ENCODE measurements at regions not wholly inside any gene's neighbourhood (a gene's known extent, or its start where the extent isn't known, plus 50 kb on each side); places are given as distances from the start of the nearest gene placed in this dataset.
A peak's percentile ranks its signal among the peaks of the same experiment; 100 is the strongest.

DNA sequence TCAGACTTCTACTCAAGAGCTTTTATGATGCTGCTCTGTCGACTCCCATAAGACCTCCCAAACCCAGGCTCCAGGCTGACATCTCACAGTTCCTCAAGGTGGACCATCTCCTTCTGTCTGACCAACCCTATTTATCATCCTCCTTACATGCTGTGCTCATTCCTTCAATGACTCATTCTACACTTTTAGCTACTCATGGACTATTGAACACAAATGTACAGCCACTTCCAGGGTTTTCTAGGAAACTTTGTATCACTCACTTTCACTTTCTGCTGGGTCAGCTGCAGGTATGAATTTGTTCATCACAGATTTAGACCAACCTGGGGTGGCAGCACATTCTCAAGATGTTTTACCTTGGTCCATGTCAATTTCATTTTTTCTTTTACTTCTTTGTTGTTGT, 162.4 kb upstream of the FAM20A start:
- H3K9me3 ChIP-seq: no peaks in the 10 kb centered on the region
- no peak overlapping the region for H3K27ac ChIP-seq
- H3K4me1 ChIP-seq: peaks cover 0 to 11% (median 3%) of the 10 kb centered on the region in 4 donors
- whole genome bisulfite sequencing, 2 donors: 60 to 75% methylated on average over 1 of the region's 1 CpG
- no peaks in the 10 kb centered on the region for H3K36me3 ChIP-seq
- no peaks in the 10 kb centered on the region for H3K27me3 ChIP-seq
- TF ChIP-seq EP300 (IDR thresholded peaks at IDR 0.05) (no peak), POLR2A (IDR thresholded peaks at IDR 0.05) (no peak), POLR2AphosphoS5 (IDR thresholded peaks at IDR 0.05) (no peak)
- TF ChIP-seq, protein P1, sequence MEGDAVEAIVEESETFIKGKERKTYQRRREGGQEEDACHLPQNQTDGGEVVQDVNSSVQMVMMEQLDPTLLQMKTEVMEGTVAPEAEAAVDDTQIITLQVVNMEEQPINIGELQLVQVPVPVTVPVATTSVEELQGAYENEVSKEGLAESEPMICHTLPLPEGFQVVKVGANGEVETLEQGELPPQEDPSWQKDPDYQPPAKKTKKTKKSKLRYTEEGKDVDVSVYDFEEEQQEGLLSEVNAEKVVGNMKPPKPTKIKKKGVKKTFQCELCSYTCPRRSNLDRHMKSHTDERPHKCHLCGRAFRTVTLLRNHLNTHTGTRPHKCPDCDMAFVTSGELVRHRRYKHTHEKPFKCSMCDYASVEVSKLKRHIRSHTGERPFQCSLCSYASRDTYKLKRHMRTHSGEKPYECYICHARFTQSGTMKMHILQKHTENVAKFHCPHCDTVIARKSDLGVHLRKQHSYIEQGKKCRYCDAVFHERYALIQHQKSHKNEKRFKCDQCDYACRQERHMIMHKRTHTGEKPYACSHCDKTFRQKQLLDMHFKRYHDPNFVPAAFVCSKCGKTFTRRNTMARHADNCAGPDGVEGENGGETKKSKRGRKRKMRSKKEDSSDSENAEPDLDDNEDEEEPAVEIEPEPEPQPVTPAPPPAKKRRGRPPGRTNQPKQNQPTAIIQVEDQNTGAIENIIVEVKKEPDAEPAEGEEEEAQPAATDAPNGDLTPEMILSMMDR (IDR thresholded peaks at IDR 0.05): no peak
- intact Hi-C loops (cut with DNase I): loop anchor here (5.0 kb wide), 1 partner anchor 226 kb away; no protein-coding TSS in a partner anchor
- DNase-seq: no peak
- no peak overlapping the region for H3K4me3 ChIP-seq

DNA sequence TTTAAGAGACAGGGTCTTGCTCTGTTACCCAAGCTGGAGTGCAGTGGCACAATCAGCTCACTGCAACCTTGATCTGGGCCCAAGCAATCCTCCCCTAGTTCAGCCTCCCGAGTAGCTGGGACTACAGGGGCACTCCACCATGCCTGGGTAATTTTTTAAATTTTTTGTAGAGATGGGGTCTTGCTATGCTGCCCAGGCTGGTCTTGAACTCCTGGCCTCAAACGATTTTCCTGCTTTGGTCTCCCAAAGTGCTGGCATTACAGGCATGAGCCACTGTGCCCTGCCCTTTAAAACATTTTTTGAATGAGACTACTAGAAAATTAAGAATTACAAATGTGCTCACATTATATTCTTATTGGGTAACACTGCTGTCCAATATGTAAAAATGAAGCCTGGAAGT, 161.7 kb upstream of the FAM20A start:
- Histone ChIP-seq H3K36me3 (no peaks in the 10 kb centered on the region), H3K27ac (no peak overlapping the region), H3K4me1 (peaks cover 0 to 11% (median 3%) of the 10 kb centered on the region in 4 donors), H3K27me3 (no peaks in the 10 kb centered on the region), H3K9me3 (no peaks in the 10 kb centered on the region), H3K4me3 (no peak overlapping the region)
- no peak for DNase-seq
- 81 to 90% methylated on average over 2 of the region's 2 CpGs for WGBS, 2 donors
- intact Hi-C loops (cut with DNase I): loop anchor here (5.0 kb wide), 1 partner anchor 226 kb away; no protein-coding TSS in a partner anchor
- TF ChIP-seq, protein P1 (IDR thresholded peaks at IDR 0.05): no peak
- no peak for TF ChIP-seq EP300 (IDR thresholded peaks at IDR 0.05)
- no peak for TF ChIP-seq POLR2A (IDR thresholded peaks at IDR 0.05)
- no peak for TF ChIP-seq POLR2AphosphoS5 (IDR thresholded peaks at IDR 0.05)

DNA sequence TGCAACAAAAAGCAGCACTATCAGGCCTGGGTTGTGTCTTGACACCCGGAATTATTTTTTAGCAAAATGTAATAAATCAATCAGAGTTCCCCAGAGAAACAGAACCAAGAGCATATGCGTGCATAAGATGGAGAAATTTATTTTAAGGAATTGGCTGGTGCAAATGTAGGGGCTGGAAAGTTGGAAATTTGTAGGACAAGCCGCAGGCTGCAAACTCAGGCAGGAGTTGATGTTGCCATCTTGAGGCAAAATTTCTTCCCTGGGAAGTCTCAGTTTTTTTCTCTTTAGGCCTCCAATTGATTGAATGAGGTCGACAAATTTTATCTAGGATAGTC, 158.9 kb upstream of the FAM20A start:
- Histone ChIP-seq H3K9me3 (no peaks in the 10 kb centered on the region), H3K27me3 (no peaks in the 10 kb centered on the region), H3K4me3 (no peak overlapping the region), H3K27ac (no peak overlapping the region), H3K4me1 (peaks cover 0 to 11% (median 3%) of the 10 kb centered on the region in 4 donors), H3K36me3 (no peaks in the 10 kb centered on the region)
- 47 to 51% methylated on average over 4 of the region's 4 CpGs for WGBS, 2 donors
- DNase-seq: no peak
- intact Hi-C loops (cut with DNase I): loop anchor here (5.0 kb wide), 1 partner anchor 223 kb away; no protein-coding TSS in a partner anchor
- TF ChIP-seq POLR2AphosphoS5 (IDR thresholded peaks at IDR 0.05) (no peak), POLR2A (IDR thresholded peaks at IDR 0.05) (no peak), EP300 (IDR thresholded peaks at IDR 0.05) (no peak)
- TF ChIP-seq, protein P1 (IDR thresholded peaks at IDR 0.05): no peak

DNA sequence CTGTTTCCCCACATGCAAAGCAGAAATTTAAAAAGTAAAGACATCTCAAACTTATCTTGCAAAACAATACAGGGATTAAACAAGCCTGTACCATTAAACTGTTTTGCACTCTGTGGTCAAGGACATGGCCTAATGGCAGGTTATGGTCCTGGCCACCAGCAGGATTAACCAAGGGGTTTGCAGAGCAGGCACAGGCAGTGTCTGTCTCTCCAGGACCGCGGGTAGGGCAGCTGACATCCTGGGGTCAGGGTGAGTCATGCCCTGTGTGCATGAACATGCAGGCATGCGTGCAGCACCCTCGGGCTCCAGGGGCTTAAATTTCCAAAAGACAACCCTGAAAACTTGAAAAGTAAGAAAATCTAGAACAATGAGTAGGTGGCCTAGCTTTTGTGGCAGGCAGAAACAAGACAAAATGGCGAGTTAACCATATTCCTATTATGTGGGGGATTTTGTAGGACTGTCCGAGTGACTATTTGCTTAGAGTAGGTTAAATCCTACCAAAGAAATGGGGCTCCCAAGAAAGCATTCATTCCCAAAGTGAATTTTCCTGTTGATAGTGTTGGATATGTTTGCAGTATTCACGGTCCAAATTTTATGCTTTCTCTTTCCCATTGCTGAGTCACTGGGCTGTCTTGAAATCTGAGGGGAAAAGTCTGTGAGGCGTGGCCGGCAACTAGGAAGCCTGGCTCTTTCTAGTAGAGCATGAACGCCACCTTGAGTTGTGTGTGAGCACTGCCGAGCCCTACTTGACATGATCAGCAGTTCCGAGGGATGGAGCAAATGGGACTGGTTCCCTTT, 158.4 kb upstream of the FAM20A start:
- WGBS, 2 donors: 15 to 17% methylated on average over 12 of the region's 12 CpGs
- Histone ChIP-seq H3K36me3 (no peaks in the 10 kb centered on the region), H3K4me1 (peaks cover 0 to 11% (median 3%) of the 10 kb centered on the region in 4 donors), H3K27ac (peak overlapping the region; percentile 59 to 75 (median 64)), H3K9me3 (no peaks in the 10 kb centered on the region), H3K4me3 (peak overlapping the region in 3 of 4 donors; percentile 27 to 40 (median 28)), H3K27me3 (no peaks in the 10 kb centered on the region)
- intact Hi-C loops (cut with DNase I): loop anchor here (5.0 to 10.0 kb wide), 2 partner anchors 222 to 295 kb away; no protein-coding TSS in a partner anchor
- peak; percentile 94 for DNase-seq
- TF ChIP-seq, protein P1 (IDR thresholded peaks at IDR 0.05): peak; percentile 61 to 85 (median 76)
- TF ChIP-seq EP300 (IDR thresholded peaks at IDR 0.05) (no peak), POLR2AphosphoS5 (IDR thresholded peaks at IDR 0.05) (peak in 3 of 4 donors; percentile 12 to 33 (median 24))

All from sigmoid colon (tissue), 6 donors.